ENCODE measurements at regions not wholly inside any gene's neighbourhood (a gene's known extent, or its start where the extent isn't known, plus 50 kb on each side); places are given as distances from the start of the nearest gene placed in this dataset.

- H3K4me2 ChIP-seq (ENCODE audit: low read depth, low read length) = no peak overlapping the region
- no peaks in the 10 kb centered on the region for H3K27me3 ChIP-seq (ENCODE audit: control insufficient read depth, insufficient read depth, low read length)
- no peak overlapping the region for H3K56ac ChIP-seq (ENCODE audit: extremely low read depth, insufficient read depth, low read length)
- H3K4me1 ChIP-seq (ENCODE audit: control insufficient read depth, insufficient read depth, low read length) = no peaks in the 10 kb centered on the region
- H3K36me3 ChIP-seq (ENCODE audit: control insufficient read depth, insufficient read depth, low read length) = no peaks in the 10 kb centered on the region
- H3K4ac ChIP-seq (ENCODE audit: low read depth, low read length) = no peak overlapping the region
- H3K9me1 ChIP-seq (ENCODE audit: insufficient read depth, low read length) = no peaks in the 10 kb centered on the region
- no CpG with 5 or more reads among the region's 2 CpGs for WGBS, 2 experiments (ENCODE audit: extremely low coverage in 2 of 2, insufficient read length in 1 of 2)
- H3K14ac ChIP-seq (replicated peaks; ENCODE audit: low read depth, low read length) = no peak overlapping the region
- no peak overlapping the region for H2AFZ ChIP-seq (replicated peaks; ENCODE audit: low read length, poor library complexity)
- no peak overlapping the region for H3K23ac ChIP-seq (ENCODE audit: low read depth, low read length)
- ChIA-PET POLR2A (ENCODE audit: unreplicated experiment) (no interaction called here), CTCF (no interaction called here)
- ATAC-seq (ENCODE audit: low read depth) (no peak), DNase-seq (no peak)
- H2AK9ac ChIP-seq (replicated peaks; ENCODE audit: low read depth, low read length, poor library complexity) = no peak overlapping the region
- H4K5ac ChIP-seq (ENCODE audit: low read depth, low read length) = no peak overlapping the region
- no peak overlapping the region for H2BK20ac ChIP-seq (ENCODE audit: low read depth, low read length)
- H4K91ac ChIP-seq (ENCODE audit: insufficient read depth, low read depth, low read length) = no peak overlapping the region
- no peaks in the 10 kb centered on the region for H3K79me1 ChIP-seq (ENCODE audit: low read depth in 1 of 2, low read length in 2 of 2)
- H3K18ac ChIP-seq (ENCODE audit: low read depth, low read length) = no peak overlapping the region
- dilution Hi-C loops (cut with HindIII; ENCODE audit: low sequenced_read_pairs, unreplicated experiment) (no loop called here), in situ Hi-C loops (cut with MboI; ENCODE audit: low sequenced_read_pairs) (no loop called here), intact Hi-C loops (cut with micrococcal nuclease) (no loop called here)
- H4K8ac ChIP-seq (ENCODE audit: low read depth in 2 of 2, low read length in 2 of 2) = no peak overlapping the region
- no peak overlapping the region for H2BK5ac ChIP-seq (ENCODE audit: low read depth, low read length, poor library complexity, severe bottlenecking)
- H3K9me3 ChIP-seq (ENCODE audit: control insufficient read depth, insufficient read depth, low read length) = no peaks in the 10 kb centered on the region
- H2BK15ac ChIP-seq (ENCODE audit: low read depth, low read length) = no peak overlapping the region
- no peak overlapping the region for H2AK5ac ChIP-seq (ENCODE audit: low read depth, low read length)
- no TSS peak for BruUV-seq (replicated peaks)
- no peak overlapping the region for H2BK120ac ChIP-seq (ENCODE audit: low read depth, low read length)
- no peak for TF ChIP-seq SMC3 (IDR thresholded peaks at IDR 0.05; ENCODE audit: low read depth, low read length)
- no peak for TF ChIP-seq RAD21 (IDR thresholded peaks at IDR 0.05; ENCODE audit: low read length)
- no peak for TF ChIP-seq CEBPB (IDR thresholded peaks at IDR 0.05; ENCODE audit: low read depth, low read length)
- TF ChIP-seq MXI1 (IDR thresholded peaks at IDR 0.05; ENCODE audit: borderline replicate concordance, low read depth, low read length) = no peak
- no peak for TF ChIP-seq RFX5 (IDR thresholded peaks at IDR 0.05; ENCODE audit: low read depth, low read length)
- no peak overlapping the region for H3K27ac ChIP-seq (ENCODE audit: insufficient read depth, low read length)
- H3K4me3 ChIP-seq (ENCODE audit: insufficient read depth, low read depth, low read length) = no peak overlapping the region
- H4K20me1 ChIP-seq (ENCODE audit: insufficient read depth, low read length) = no peaks in the 10 kb centered on the region
- H3K9ac ChIP-seq (ENCODE audit: low read depth, low read length) = no peak overlapping the region
Measured at GRCh38 chr5:89005990-89006389, 123.0 kb upstream of the MEF2C start.
